GM18858 (cell line): ENCODE measurements at regions not wholly inside any gene's neighbourhood (a gene's known extent, or its start where the extent isn't known, plus 50 kb on each side); places are given as distances from the start of the nearest gene placed in this dataset.
"Not testable (repeated sequence)": the region's sequence is repeated elsewhere in the genome, so short reads cannot be mapped to it uniquely, and the experiment has no call there.

Experiments used
- ATAC-seq: cut with Tn5 transposase; IDR thresholded peaks from one replicate; pipeline ENCODE4 v1.9.1; 2021; ENCODE audit not compliant: unreplicated experiment

DNA sequence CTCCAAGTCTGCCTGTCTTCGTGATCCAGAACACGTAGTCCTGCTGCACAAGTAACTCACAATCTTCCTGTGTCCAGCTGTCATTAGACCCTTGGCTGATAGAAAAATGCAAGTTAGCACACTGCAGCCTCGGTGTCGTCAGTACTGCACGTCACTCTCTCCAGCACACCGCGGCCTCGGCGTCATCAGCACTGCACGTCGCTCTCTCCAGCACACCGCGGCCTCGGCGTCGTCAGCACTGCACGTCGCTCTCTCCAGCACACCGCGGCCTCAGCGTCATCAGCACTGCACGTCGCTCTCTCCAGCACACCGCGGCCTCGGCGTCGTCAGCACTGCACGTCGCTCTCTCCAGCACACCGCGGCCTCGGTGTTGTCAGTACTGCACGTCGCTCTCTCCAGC is 160.0 kb downstream of the FOXL1 start:
- not testable (repeated sequence) for ATAC-seq

GRCh38 chr16:86739178-86739577 is 160.8 kb downstream of the FOXL1 start:
- no peak for ATAC-seq

GRCh38 chr16:86739808-86740207 is 161.5 kb downstream of the FOXL1 start:
- ATAC-seq = no peak

GRCh38 chr16:86740298-86740697 is 161.9 kb downstream of the FOXL1 start:
- ATAC-seq = no peak

DNA sequence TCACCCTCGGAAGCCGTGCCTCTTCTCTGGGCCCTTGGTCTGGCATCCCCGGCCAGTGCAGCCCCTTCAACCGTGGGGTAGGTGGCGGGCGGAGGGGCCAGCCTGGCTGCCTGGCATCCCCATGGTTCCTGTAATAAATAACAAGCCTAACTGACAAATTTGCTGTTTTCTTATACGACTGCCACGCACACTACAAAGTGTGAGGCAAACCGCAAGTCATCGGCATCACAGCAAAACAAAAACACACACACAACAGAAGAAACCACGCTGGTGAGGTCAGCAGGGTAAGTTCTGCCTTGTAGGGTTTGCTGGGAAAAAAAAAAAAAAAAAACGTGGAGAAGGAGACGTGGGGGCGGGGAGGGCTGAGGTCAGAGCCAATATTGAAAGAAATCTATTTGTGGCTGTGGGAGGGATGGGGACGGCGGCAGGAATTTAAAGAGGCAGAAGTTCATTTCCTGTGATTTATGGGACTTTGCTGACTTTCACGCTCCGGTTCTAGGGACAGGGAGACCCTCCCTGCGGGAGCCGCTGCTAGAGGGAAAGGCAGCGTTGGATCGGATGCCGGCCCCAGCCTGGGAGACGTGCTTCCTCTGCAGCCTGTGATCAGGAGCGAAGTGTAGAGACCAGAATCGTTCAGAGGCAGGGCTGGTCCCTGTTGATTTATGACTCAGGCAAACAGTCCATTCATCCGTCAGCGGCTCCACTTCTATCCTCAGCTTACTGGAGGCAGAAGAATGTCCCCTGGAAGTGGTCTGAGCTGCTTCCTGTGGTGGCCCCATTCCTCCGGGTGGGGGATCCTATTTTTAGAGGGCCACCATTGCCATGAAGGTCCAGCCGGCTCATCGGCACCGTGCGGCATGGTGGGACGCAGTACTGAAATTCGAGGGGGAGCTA is 162.8 kb downstream of the FOXL1 start:
- ATAC-seq = no peak

DNA sequence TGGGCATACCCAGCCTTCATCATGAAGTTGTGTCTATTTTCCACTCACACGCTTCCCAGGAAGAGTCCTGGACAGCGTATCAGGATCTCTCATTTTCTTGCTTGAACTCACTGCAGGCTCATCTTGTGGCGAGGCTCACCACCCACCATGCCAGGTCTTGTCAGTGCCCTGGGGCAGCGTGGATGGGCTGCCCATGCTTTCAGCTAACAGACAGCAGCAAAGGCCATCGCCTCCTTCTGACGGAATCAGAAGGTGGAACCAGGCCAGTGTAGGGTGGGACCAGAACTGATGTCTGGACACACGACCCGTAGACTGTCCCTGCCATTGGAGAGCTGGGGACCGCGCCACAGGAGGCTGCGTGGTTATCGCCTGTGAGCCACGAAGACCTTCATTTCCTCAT is 169.4 kb downstream of the FOXL1 start:
- ATAC-seq = no peak

DNA sequence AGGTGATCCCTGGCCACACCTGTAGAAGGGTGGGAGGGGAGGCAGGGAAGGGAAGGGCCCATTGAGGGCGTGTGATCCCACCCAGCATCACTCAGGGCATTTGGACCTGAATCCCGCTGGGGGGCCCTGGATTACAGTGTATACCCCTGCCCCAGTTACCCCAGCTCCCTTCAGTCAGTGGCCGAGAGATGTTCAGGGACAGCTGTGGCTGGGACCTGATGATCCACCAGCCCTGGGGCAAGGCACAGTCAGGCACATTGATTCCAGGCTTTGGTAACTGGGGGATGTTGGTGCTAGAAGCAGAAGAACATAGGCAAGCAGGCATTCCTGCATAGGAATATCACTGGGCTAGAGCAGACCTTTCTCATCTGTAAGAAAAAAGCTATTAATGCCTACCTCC is 170.3 kb downstream of the FOXL1 start:
- ATAC-seq = no peak

DNA sequence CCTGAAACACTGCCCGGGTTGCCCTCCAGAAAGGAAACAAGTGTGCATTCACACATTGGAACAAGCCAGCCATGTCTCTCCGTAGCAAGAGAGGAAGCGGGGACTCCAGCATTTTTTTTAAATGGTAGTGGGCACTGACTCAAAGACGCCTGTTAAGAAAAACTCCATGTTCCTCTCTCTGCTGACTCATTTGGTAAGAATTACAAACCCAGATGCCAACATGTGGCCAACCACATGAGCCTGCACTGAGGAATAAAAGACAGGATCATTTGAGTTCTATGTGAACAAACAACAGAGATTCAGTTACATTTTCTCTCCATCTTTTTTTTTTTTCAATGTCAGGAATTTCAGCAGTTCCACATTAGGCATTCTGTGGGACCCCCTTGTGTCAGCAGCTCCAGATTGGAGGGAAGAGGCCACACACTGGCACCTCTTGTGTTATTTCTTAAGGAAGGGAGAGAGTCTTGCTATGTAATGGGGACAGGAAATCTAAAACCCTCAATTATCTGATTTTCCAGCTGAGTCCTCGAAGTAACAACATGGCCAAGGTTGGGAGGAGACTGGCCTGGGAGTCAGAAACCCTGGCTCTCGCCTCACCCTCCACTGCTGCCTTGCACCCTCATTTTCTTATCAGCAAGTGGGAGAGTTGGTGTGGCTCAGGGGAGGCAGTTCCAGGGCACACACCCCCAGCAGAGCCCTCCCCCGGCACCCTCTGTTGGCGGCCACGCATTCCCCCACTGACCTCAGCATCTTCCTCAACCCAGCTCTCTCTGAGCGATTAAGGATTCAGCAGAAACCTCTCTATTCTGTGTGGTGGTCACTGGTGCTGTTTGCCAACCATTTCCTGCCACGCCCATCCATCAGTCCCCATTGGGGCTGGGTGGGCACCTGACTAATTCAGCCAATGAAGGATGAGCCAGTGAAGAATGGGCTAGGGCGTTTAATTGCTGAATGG is 173.0 kb downstream of the FOXL1 start:
- ATAC-seq = no peak

DNA sequence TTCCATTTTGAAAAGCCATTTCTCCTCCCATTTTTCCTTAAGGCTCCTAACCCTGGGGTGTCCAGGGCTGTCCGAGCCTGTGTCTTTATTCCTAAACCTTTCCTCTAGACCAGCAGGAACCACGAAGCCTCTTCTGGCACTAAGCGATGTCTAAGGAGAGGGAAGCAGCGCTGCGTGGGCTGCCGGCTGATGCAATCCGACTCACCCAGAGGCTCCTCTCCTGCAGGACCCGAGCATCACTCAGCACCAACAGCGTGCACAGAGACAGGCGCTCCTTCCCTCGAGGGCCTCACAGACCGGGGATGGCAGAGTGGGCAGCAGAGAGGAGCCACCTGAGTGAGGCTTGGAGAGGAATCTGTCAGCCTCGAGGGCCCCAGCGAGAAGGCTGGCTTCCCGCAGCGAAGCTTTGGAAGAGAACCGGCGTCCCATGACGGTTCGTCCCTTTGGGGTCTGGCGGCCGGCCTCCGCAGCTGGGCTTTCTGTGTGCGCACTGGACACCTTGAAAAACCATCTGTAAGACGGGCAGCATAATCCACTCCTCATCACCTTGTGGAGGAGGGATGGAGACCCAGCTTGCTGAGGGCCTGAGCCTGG is 174.3 kb downstream of the FOXL1 start:
- no peak for ATAC-seq

DNA sequence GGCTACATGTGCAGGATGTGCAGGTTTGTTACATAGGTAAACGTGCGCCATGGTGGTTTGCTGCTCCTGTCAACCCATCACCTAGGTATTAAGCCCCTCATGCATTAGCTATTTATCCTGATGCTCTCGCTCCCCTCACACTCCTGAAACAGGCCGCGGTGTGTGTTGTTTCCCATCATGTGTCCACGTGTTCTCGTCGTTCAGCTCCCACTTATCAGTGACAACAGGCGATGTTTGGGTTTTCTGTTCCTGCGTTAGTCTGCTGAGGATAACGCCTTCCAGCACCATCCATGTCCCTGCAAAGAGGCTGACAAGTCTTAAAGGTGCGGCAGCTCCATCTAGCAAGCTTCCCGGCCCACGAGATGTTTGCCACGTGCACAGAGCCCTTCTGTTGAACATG is 175.1 kb downstream of the FOXL1 start:
- ATAC-seq = no peak

- no peak for ATAC-seq
Observed at GRCh38 chr16:86755571-86756006, 177.2 kb downstream of the FOXL1 start.

GRCh38 chr16:86756882-86757703 is 178.7 kb downstream of the FOXL1 start:
- no peak for ATAC-seq

DNA sequence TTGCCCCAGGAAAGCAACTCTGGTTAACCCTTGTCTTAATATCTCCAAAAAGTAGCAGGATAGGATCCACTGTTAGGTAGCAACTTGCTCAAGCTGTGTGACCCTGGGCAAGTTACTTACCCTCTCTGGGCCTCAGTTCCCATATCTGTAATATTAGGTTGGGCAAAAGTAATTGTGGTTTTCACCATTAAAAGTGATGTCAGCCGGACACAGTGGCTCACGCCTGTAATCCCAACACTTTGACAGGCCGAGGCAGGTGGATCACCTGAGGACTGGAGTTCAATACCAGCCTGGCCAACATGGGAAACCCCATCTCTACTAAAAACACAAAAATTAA is 179.3 kb downstream of the FOXL1 start:
- ATAC-seq = no peak

DNA sequence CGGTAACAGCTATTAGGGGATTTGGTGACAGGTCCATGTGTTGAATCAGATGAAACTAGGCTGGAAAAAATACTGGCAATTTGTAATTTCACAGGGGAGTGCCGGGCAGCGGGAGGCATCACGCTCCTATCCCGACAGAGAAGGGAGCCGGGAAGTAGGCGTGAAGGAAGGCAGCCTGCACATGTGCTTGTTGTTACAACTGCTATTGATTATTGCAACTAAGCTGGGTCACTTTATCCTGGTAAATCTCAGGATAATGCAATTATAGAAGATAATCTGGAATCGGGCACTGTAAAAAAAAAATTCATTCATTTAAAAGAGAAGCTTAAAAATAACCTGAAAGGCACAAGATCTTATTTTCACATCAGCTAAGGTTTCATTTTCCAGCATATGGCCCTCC is 180.6 kb downstream of the FOXL1 start:
- no peak for ATAC-seq

DNA sequence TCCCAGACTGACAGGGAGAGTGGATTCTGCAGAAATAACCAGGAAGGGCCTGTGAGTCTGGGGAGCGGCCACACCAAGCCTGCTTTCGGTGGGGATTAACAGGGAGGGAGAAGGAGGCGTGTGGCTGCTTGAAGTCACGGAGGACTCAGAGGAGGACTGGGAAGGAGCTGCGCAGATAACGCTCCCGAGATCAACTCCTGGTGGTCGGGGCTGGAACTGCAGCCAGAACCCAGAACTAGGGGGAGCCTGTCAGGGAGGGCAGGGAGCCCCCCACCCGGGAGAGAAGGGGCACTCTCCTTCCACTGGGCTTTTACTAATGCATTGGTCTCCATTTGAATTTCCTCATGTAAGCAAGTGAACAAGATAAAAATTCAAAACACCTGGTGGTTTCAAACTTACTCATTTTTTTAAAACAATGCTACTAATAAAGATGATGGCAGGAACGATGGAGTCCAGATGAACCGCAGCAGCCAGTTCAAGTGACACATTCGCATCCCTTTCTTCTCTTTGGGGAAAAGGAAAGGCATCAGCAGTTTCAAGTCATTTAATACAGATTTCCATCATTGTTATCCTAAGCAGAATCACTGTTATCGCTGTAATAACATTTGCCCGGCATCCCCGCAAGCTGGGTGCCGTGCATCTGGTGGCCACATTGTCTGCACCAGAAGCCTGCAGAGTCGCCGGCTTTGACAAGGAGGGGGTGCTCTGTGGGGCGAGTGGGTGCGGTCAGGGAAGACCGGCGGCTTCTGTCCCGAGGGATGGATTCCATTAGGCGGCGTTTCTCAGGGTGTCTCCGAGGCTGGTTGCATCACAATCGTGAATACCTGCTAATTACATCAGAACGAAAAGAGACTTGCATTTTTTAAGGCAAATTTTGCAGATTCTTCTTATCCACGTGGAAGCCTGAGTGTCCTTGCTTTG is 183.0 kb downstream of the FOXL1 start:
- no peak for ATAC-seq

- ATAC-seq = no peak
Observed at GRCh38 chr16:86762095-86762494, 183.7 kb downstream of the FOXL1 start.

GRCh38 chr16:86763819-86764218 is 185.5 kb downstream of the FOXL1 start:
- no peak for ATAC-seq

DNA sequence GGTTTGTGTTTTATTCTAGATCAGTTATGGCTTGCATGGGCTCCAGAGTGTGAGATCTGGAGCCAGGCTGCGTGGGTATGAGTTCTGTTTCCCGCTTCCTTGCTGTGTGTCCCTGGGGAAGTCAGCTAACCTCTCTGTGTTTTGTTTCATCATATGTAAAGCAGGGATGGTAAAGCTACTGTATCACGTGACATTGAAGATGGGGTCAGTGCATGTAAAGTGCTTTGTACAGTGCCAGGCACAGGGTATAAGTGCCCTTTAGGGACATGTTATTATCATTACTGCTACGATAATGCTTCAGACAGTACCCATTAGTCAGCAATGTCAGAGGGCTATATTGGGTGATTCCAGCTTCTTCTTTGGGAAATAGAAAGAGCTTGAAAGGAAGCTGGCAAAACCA is 186.2 kb downstream of the FOXL1 start:
- ATAC-seq = no peak

GRCh38 chr16:86765389-86766026 is 187.2 kb downstream of the FOXL1 start:
- no peak for ATAC-seq
